ENCODE measurements at regions not wholly inside any gene's neighbourhood (a gene's known extent, or its start where the extent isn't known, plus 50 kb on each side); places are given as distances from the start of the nearest gene placed in this dataset.

DNA sequence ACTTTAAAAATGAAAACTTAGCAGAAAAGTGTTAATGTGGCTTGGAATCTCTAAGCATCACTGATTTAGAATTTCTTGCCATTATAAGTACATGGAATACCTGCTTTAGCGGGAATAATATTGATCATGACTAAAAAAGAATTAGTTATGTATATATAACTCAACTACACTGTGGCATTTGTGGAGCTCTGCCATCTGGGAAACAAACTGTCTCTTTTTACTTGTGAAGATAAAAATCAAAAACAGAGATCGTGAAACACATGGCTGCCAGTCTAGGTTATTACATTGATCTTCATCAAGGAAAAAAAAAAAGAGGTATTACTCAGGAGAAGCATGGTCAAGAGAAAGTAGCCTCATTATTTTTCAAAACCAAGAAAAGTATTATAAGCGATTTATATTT lies 287.4 kb downstream of the HTR1A start:
- TF ChIP-seq, protein P1, sequence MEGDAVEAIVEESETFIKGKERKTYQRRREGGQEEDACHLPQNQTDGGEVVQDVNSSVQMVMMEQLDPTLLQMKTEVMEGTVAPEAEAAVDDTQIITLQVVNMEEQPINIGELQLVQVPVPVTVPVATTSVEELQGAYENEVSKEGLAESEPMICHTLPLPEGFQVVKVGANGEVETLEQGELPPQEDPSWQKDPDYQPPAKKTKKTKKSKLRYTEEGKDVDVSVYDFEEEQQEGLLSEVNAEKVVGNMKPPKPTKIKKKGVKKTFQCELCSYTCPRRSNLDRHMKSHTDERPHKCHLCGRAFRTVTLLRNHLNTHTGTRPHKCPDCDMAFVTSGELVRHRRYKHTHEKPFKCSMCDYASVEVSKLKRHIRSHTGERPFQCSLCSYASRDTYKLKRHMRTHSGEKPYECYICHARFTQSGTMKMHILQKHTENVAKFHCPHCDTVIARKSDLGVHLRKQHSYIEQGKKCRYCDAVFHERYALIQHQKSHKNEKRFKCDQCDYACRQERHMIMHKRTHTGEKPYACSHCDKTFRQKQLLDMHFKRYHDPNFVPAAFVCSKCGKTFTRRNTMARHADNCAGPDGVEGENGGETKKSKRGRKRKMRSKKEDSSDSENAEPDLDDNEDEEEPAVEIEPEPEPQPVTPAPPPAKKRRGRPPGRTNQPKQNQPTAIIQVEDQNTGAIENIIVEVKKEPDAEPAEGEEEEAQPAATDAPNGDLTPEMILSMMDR (IDR thresholded peaks at IDR 0.05; ENCODE audit: low read length) = no peak
- no peak for TF ChIP-seq EZH2 (IDR thresholded peaks at IDR 0.05; ENCODE audit: borderline replicate concordance, low read length)

Data from OCI-LY1 (cell line).